GM12865 (cell line): ENCODE measurements at regions not wholly inside any gene's neighbourhood (a gene's known extent, or its start where the extent isn't known, plus 50 kb on each side); places are given as distances from the start of the nearest gene placed in this dataset.

Source experiments
- DNase-seq: peaks from one replicate; pipeline ENCODE4 v3.0.0; 2010; ENCODE audit warnings: low read depth
- H3K4me3 ChIP-seq: 2 replicates; pipeline ENCODE4 v1.5.1; 2011; ENCODE audit warnings: mild to moderate bottlenecking, low read depth, low read length, control low read depth
- TF ChIP-seq, protein P1 (sequence below): IDR thresholded peaks from 2 replicates; pipeline ENCODE4 v1.5.1; 2011; ENCODE audit warnings: low read length, control low read depth, low read depth, inconsistent platforms; ENCODE audit not compliant: insufficient read depth; ENCODE audit errors: missing control alignments

DNA sequence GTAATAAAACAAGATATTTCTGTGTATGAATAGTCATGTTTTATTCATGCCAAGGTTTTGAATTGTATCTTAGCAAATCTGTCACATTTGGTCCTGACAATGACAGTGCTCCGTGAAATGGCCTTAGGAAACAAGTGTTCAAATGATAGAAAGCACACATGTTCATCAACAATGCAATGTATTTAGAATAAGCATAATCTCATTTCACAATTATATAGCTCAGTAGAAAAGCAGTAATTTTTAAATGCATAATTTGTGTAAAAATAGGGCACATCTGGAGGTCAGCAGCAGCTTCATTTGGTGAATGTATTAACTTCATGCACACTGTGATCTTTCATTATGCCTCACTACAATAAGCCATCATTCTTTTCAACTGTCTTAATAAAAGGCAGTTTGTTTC is 380.4 kb downstream of the GPM6A start:
- no peak for DNase-seq
- H3K4me3 ChIP-seq: no peak overlapping the region
- TF ChIP-seq, protein P1, sequence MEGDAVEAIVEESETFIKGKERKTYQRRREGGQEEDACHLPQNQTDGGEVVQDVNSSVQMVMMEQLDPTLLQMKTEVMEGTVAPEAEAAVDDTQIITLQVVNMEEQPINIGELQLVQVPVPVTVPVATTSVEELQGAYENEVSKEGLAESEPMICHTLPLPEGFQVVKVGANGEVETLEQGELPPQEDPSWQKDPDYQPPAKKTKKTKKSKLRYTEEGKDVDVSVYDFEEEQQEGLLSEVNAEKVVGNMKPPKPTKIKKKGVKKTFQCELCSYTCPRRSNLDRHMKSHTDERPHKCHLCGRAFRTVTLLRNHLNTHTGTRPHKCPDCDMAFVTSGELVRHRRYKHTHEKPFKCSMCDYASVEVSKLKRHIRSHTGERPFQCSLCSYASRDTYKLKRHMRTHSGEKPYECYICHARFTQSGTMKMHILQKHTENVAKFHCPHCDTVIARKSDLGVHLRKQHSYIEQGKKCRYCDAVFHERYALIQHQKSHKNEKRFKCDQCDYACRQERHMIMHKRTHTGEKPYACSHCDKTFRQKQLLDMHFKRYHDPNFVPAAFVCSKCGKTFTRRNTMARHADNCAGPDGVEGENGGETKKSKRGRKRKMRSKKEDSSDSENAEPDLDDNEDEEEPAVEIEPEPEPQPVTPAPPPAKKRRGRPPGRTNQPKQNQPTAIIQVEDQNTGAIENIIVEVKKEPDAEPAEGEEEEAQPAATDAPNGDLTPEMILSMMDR: no peak

DNA sequence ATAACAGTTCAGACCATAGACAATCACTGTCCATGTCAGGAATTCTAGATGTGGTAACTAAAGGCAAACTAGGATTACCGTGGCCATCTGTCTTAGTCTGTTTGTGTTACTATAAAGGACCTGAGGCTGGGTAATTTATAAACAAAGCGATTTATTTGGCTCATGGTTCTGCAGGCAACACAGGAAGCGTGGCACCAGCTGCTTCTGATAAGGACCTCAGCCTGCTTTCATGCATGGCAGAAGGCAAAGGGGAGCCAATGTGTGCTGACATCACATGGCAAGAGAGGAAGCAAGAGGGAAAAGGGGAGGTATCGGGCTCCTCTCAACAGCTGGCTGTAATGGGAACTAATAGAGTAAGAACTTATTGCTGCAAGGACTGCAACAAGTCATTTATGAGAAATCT is 376.7 kb downstream of the GPM6A start:
- TF ChIP-seq, protein P1: no peak
- DNase-seq: no peak

DNA sequence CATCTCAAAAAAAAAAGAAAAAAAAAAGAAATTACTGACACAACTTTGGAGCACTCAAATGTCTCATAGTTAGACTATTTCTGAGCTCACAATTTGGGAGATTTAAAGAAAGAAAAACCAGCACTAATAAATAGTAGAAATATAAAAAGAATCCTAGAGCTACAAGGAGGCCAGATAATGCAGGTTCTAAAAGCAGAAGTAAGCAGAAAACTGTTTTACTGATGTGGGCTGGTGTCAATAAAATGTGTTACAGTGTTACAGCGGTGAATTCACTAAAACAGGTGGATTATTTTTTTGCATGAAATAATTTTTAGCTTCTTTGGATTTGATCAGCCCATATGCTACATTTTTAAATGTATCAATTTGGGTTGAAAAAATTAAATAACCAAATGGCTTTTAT is 375.9 kb downstream of the GPM6A start:
- DNase-seq: no peak
- H3K4me3 ChIP-seq: no peak overlapping the region
- TF ChIP-seq, protein P1: no peak

More for the DNA sequence above, 376.7 kb downstream of the GPM6A start:
- no peak overlapping the region for H3K4me3 ChIP-seq

DNA sequence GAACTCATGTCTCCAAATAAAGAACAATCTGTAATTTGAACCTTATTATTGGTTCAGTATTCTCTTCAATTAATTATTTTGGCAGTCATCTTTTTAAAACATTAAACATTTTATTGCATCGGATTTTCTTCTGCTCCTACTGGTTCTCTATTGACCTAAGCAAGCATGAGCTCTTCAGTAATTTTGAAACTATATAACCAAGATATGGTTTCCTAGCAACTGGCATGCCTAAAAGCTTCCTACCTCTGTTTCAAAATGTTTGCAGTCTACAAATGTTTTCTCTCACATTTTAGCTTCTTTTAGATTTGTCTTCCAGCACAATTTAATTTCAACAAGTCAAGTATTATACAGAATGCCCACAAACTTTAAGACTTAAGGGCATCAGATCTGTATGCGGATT is 371.3 kb downstream of the GPM6A start:
- DNase-seq: no peak
- TF ChIP-seq, protein P1: no peak
- H3K4me3 ChIP-seq: no peak overlapping the region

DNA sequence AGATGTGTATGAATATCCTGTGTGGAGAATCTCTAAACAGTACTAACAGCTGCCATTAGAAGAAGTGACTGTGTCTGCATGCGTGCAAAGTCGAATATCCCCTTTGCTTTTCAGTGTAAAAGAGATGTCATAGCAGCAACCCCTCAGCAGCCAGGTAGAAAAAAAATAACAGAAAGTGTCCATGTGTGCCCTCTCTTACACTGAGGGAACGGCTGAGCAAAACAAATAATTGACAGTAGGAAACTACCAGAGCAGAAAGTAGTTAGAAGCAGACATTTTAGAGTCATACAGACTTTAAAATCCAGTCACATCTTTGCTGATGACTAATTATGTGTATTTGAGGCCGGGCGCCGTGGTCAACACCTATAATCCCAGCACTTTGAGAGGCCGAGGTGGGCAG is 370.8 kb downstream of the GPM6A start:
- TF ChIP-seq, protein P1: no peak
- H3K4me3 ChIP-seq: no peak overlapping the region
- DNase-seq: no peak

DNA sequence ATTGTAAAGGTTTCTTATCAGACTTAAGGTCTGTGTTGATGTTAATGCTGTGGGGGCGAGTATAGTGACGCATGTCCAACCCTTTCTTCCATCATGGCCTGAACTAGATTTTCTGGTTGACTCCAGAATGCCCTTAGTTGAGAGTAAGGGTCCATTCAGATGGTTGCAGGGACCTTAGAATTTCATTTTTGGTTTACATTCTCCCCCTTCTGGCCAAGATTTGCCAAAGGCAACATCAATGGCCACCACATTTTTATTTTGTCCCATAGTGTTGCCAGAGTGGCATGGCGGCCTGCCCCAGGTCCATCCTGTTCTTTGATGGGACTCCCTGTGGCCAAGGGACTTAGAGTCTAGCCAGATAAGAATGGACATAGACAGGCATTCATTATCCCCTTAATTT is 368.5 kb downstream of the GPM6A start:
- no peak for DNase-seq
- TF ChIP-seq, protein P1: no peak
- no peak overlapping the region for H3K4me3 ChIP-seq

DNA sequence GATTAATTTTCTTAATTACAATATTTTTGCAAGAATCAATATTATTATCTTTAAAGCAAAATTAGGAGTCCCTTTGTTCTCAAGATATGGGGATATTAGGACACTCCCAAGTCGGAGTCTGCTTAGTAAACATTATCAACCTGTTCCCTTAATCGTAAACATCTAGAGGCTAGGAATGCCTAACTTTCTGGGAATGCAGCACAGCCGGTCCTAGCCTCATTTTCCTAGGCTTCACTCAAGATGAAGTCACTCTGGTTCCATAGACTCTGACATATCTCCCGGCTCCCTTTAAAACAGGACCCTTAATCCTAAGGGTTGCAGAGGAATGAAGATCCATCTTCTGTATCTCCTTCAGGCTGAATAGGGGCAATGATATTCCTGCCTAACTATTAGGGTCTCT is 367.6 kb downstream of the GPM6A start:
- TF ChIP-seq, protein P1: no peak
- H3K4me3 ChIP-seq: no peak overlapping the region
- DNase-seq: no peak
